Left renal cortex interstitium (tissue), 4 donors: ENCODE measurements at regions not wholly inside any gene's neighbourhood (a gene's known extent, or its start where the extent isn't known, plus 50 kb on each side); places are given as distances from the start of the nearest gene placed in this dataset.
A peak's percentile ranks its signal among the peaks of the same experiment; 100 is the strongest.

Experiments used
- DNase-seq, 4 donors: peaks; one replicate each; pipeline ENCODE4 v3.0.0-alpha.2; 2013; ENCODE audit warnings: low read depth in 4 of 4, low spot score in 2 of 4, missing footprints in 1 of 4

GRCh38 chr13:31049833-31050232 is 111.9 kb downstream of the HSPH1 start:
- no peak for DNase-seq

GRCh38 chr13:31049083-31049482 is 112.6 kb downstream of the HSPH1 start:
- no peak for DNase-seq

- DNase-seq: no peak
These were observed 113.2 kb downstream of the HSPH1 start for GRCh38 chr13:31048521-31048920.

GRCh38 chr13:31046711-31047279 is 114.3 kb downstream of the TEX26 start:
- DNase-seq: peak; percentile 37 to 60 (median 50)

GRCh38 chr13:31045286-31046081 is 113.0 kb downstream of the TEX26 start:
- DNase-seq: no peak

- peak; percentile 48 to 73 (median 55) for DNase-seq
These were observed 112.2 kb downstream of the TEX26 start for GRCh38 chr13:31044364-31045285.

- no peak for DNase-seq
These were observed 111.5 kb downstream of the TEX26 start for GRCh38 chr13:31043957-31044356.

- DNase-seq: no peak
These were observed 110.2 kb downstream of the TEX26 start for GRCh38 chr13:31042481-31043165.

- no peak for DNase-seq
These were observed 109.6 kb downstream of the TEX26 start for GRCh38 chr13:31042049-31042448.

- DNase-seq: no peak
These were observed 106.5 kb downstream of the TEX26 start for GRCh38 chr13:31038834-31039552.

GRCh38 chr13:31037874-31038500 is 105.5 kb downstream of the TEX26 start:
- DNase-seq: no peak

GRCh38 chr13:31036731-31037695 is 104.6 kb downstream of the TEX26 start:
- DNase-seq: no peak

GRCh38 chr13:31035185-31035965 is 102.9 kb downstream of the TEX26 start:
- DNase-seq: no peak

- DNase-seq: no peak
These were observed 100.2 kb downstream of the TEX26 start for GRCh38 chr13:31032528-31033113.

GRCh38 chr13:31031482-31031881 is 99.0 kb downstream of the TEX26 start:
- DNase-seq: no peak

GRCh38 chr13:31029102-31029501 is 96.6 kb downstream of the TEX26 start:
- no peak for DNase-seq

GRCh38 chr13:31027136-31027535 is 94.7 kb downstream of the TEX26 start:
- DNase-seq: no peak
